Activated T-cell treated with anti-CD3 and anti-CD28 coated beads, Interleukin-2, amount 50 U/mL, for 4 hours (primary cell): ENCODE measurements at regions not wholly inside any gene's neighbourhood (a gene's known extent, or its start where the extent isn't known, plus 50 kb on each side); places are given as distances from the start of the nearest gene placed in this dataset.
"Not testable (repeated sequence)": the region's sequence is repeated elsewhere in the genome, so short reads cannot be mapped to it uniquely, and the experiment has no call there.

Experiments used
- ATAC-seq, 2 donors: fragments of 200-7000 bp; cut with Tn5 transposase; one replicate each; pipeline ENCODE4 v1.10.0; 2021
- DNase-seq: peaks from one replicate; pipeline ENCODE4 v3.0.0-alpha.2; 2020
- H3K27me3 Mint-ChIP-seq: one replicate; pipeline ENCODE4 v1.8.0; 2021; ENCODE audit warnings: low read depth, mixed read lengths
- H3K36me3 Mint-ChIP-seq: one replicate; pipeline ENCODE4 v1.8.0; 2022; ENCODE audit warnings: mixed read lengths; ENCODE audit not compliant: insufficient read depth
- H3K4me1 Mint-ChIP-seq: one replicate; pipeline ENCODE4 v1.8.0; 2021; ENCODE audit warnings: low read depth, mixed read lengths
- H3K4me3 Mint-ChIP-seq: one replicate; pipeline ENCODE4 v1.8.0; 2021; ENCODE audit warnings: mild to moderate bottlenecking, moderate library complexity, mixed read lengths
- H3K9me3 Mint-ChIP-seq: one replicate; pipeline ENCODE4 v1.8.0; 2021; ENCODE audit warnings: mixed read lengths

DNA sequence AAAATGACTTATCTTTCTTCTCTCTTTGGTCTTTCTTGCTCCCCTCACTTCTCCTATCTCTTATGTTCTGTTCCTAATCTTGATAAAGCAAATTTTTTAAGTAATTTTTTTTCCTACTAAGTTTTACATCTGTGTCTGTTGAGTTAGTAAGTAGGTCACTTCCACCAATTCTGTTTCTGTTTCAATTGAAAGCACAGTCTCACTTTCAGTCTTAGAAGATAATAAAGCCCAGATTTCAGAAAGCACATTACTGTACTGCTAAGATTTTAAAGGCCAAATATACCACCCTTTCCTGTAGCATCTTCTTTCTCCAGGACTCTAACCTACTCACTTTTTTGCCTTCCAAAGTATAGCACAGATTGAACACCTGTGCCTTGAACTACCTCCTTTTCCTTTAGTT is 866.1 kb upstream of the ADGRB3 start:
- peaks cover 18% of the 10 kb centered on the region for H3K9me3 Mint-ChIP-seq
- H3K27me3 Mint-ChIP-seq: no peaks in the 10 kb centered on the region
- H3K36me3 Mint-ChIP-seq: no peaks in the 10 kb centered on the region
- no peaks in the 10 kb centered on the region for H3K4me1 Mint-ChIP-seq
- ATAC-seq (no peak), DNase-seq (no peak)
- no peak overlapping the region for H3K4me3 Mint-ChIP-seq

DNA sequence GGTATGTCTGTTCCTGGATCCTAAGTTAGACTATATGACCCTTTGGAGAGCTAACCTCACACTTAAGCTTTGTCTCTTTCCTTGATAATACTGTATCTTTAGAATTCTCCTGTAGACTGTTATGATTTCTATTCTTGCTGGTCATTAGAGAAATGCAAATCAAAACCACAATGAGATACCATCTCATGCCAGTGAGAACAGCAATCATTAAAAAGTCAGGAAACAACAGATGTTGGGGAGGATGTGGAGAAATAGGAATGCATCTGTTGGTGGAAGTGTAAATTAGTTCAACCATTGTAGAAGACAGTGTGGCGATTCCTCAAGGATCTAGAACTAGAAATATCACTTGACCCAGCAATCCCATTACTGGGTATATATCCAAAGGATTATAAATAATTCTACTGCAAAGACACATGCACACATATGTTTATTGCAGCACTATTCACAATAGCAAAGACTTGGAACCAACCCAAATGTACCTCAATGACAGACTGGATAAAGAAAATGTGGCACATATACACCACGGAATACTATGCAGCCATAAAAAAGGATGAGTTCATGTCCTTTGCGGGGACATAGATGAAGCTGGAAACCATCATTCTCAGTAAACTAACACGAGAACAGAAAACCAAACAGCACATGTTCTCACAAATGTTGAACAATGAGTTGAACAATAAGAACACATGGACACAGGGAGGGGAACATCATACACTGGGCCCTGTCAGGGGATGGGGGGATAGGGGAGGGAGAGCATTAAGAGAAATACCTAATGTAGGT is 867.8 kb upstream of the ADGRB3 start:
- peaks cover 18% of the 10 kb centered on the region for H3K9me3 Mint-ChIP-seq
- not testable (repeated sequence) for H3K36me3 Mint-ChIP-seq, H3K27me3 Mint-ChIP-seq

DNA sequence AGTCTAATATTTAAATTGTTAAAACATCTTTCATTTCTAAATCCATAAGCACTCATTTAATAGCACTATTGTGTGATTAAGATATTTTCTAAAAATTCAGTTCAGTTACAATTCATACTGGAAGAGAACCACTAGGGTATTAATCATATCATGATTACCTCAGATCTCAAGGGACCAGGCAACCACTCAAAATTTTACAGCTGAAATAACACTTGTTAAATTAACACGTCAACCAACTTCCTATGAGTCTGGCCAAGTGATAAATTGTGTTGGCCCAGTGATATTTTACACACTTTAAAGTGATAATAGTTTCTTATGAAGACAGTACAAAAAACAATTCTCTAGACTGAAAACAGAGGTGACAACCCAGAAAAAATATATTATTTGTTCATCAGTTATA is 869.0 kb upstream of the ADGRB3 start:
- Mint-ChIP-seq H3K4me3 (no peak overlapping the region), H3K36me3 (no peaks in the 10 kb centered on the region), H3K4me1 (no peaks in the 10 kb centered on the region), H3K9me3 (peaks cover 14% of the 10 kb centered on the region), H3K27me3 (no peaks in the 10 kb centered on the region)
- ATAC-seq: no peak
- no peak for DNase-seq

More for the DNA sequence above, 867.8 kb upstream of the ADGRB3 start:
- not testable (repeated sequence) for ATAC-seq, H3K4me1 Mint-ChIP-seq, DNase-seq, H3K4me3 Mint-ChIP-seq

DNA sequence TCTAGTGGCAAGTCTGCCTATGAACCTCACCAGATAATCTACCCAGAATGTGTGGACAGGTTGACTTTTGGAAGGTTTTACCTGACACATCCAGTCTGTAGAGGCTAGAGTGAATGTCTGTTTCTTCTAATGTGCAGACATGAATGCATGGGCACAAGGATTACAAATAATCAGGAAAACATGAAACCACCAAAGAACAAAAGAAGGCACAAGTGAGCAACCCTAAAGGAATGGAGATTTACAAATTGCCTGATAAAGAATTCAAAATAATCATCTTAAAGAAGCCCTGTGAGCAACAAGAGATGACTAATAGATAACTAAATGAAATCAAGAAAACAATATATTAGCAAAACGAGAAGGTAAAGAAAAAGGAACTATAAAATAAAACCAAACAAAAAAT is 876.1 kb upstream of the ADGRB3 start:
- H3K4me1 Mint-ChIP-seq: no peaks in the 10 kb centered on the region
- no peak overlapping the region for H3K4me3 Mint-ChIP-seq
- H3K27me3 Mint-ChIP-seq: no peaks in the 10 kb centered on the region
- ATAC-seq: no peak
- H3K9me3 Mint-ChIP-seq: peaks cover 15% of the 10 kb centered on the region
- no peaks in the 10 kb centered on the region for H3K36me3 Mint-ChIP-seq
- DNase-seq: no peak

DNA sequence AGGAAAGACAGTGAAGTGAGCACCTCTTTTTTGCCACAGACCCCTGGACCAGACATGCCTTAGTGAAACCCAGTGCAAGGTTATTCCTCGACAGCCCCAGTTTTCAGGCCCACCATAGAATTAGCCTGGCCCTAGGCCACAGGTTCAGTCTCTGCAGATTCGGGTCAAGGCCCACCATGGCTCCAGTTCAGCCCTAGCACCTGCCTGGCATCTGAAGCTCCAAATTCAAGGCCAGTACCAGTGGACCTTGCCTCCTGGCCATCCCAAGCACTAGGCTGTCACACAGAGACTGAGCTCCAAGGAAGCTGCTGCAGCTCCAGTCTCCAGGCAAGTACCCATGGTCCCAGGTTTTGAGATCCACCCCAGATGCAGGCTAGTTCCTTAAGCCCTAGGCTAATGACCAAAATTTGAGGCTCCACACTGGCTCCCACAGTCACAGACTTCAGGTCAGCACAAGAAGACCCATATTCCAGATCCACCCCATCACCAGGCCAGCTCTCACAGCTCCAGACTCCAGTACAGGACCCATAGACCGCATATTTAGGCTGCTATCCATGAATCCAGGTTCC is 877.5 kb upstream of the ADGRB3 start:
- Mint-ChIP-seq H3K36me3 (no peaks in the 10 kb centered on the region), H3K9me3 (peaks cover 15% of the 10 kb centered on the region), H3K4me1 (no peaks in the 10 kb centered on the region), H3K27me3 (no peaks in the 10 kb centered on the region), H3K4me3 (no peak overlapping the region)
- ATAC-seq: no peak
- DNase-seq: no peak

DNA sequence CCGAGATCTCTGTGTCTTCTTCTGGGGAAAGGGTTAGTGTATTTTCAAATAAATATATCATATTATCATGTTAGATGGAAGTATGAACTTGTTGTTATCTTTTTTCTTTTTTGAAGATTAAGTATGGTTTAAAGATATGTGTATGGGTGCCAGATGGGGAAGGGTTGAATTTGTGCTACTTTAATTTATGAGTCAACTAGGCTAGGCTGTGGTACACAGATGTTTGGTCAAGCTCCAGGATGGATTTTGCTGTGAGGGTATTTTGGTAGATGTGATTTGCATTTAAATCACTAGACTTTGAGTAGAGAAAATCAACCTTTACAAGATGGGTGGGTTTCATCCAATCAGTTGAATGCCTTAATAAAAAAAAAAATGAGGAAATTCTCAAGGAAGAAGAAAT is 886.6 kb upstream of the ADGRB3 start:
- no peak overlapping the region for H3K4me3 Mint-ChIP-seq
- ATAC-seq (no peak), DNase-seq (no peak)
- peaks cover 8% of the 10 kb centered on the region for H3K9me3 Mint-ChIP-seq
- H3K4me1 Mint-ChIP-seq: no peaks in the 10 kb centered on the region
- H3K36me3 Mint-ChIP-seq: no peaks in the 10 kb centered on the region
- no peaks in the 10 kb centered on the region for H3K27me3 Mint-ChIP-seq

DNA sequence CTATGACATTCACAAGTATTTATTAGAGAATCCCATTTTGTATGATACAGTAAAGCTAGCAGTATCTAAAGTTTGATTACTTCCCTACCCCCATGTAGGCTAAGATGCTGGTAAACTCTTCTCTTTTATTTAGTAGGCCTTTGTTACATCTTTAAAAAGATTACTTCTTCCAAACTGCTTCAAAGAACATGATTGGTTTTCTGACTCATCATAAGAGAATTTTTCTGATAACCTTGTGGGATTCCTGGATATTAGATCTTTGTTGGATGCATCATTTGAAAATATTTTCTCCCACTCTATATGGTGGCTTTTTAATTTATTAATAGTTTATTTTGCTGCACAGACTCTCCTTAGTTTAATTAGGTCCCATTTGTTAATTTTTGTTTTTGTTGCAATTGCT is 898.3 kb upstream of the ADGRB3 start:
- DNase-seq (no peak), ATAC-seq (no peak)
- no peaks in the 10 kb centered on the region for H3K27me3 Mint-ChIP-seq
- peaks cover 14% of the 10 kb centered on the region for H3K9me3 Mint-ChIP-seq
- no peaks in the 10 kb centered on the region for H3K36me3 Mint-ChIP-seq
- no peak overlapping the region for H3K4me3 Mint-ChIP-seq
- no peaks in the 10 kb centered on the region for H3K4me1 Mint-ChIP-seq

DNA sequence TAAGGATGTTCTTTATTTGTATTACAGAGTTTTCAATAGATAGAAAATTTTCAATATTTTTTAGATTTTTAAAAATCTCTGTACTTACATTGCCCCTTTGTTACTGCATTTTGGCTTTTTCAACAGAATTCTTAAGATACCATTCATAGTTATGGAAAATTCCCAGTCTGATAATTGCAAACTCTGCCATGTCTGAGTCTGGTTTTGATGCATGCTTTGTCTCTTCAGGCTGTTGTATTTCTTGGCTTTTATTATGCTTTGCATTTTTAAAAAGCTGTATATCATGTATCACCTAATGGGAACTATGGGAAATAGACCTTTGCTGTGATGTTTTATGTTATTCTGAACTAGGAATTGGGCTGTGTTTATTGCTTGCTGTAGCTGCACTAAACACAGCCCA is 898.9 kb upstream of the ADGRB3 start:
- no peaks in the 10 kb centered on the region for H3K36me3 Mint-ChIP-seq
- no peak overlapping the region for H3K4me3 Mint-ChIP-seq
- no peak for ATAC-seq
- H3K27me3 Mint-ChIP-seq: no peaks in the 10 kb centered on the region
- H3K4me1 Mint-ChIP-seq: no peaks in the 10 kb centered on the region
- peaks cover 17% of the 10 kb centered on the region for H3K9me3 Mint-ChIP-seq
- no peak for DNase-seq

DNA sequence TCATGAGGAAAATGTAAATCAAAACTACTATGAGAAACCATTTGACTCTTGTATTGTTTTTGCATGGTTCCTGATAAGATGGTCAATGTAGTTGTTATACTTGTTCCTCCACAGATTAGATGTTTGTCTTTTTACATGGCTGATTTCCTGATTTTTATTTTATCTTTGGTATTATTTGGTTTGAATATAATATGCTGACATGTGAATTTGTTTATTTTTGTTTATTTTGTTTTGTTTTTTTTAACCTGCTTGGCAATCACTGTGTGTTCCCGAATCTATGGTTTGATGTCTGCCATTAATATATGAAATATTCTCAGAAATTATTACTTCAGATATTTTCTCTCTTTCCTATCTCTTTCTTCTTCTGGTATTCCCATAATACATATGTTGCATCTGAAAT is 899.5 kb upstream of the ADGRB3 start:
- ATAC-seq (no peak), DNase-seq (no peak)
- H3K36me3 Mint-ChIP-seq: no peaks in the 10 kb centered on the region
- H3K4me1 Mint-ChIP-seq: no peaks in the 10 kb centered on the region
- H3K4me3 Mint-ChIP-seq: no peak overlapping the region
- H3K27me3 Mint-ChIP-seq: no peaks in the 10 kb centered on the region
- H3K9me3 Mint-ChIP-seq: peaks cover 15% of the 10 kb centered on the region

DNA sequence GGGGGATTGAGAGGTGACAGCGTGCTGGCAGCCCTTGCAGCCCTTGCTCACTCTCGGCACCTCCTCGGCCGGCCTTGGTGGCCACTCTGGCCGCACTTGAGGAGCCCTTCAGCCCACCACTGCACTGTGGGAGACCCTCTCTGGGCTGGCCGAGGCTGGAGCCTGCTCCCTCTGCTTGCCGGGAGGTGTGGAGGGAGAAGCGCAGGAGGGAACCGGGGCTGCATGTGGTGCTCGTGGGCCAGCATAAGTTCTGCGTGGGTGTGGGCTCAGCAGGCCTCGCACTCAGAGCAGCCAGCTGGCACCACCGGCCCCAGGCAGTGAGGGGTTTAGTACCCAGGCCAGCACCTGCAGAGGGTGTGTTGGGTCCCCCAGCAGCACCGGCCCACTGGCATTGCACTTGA is 912.2 kb upstream of the ADGRB3 start:
- no peak for DNase-seq
- Mint-ChIP-seq H3K4me1 (no peaks in the 10 kb centered on the region), H3K9me3 (peaks cover 13% of the 10 kb centered on the region), H3K27me3 (no peaks in the 10 kb centered on the region), H3K4me3 (no peak overlapping the region), H3K36me3 (no peaks in the 10 kb centered on the region)
- no peak for ATAC-seq

DNA sequence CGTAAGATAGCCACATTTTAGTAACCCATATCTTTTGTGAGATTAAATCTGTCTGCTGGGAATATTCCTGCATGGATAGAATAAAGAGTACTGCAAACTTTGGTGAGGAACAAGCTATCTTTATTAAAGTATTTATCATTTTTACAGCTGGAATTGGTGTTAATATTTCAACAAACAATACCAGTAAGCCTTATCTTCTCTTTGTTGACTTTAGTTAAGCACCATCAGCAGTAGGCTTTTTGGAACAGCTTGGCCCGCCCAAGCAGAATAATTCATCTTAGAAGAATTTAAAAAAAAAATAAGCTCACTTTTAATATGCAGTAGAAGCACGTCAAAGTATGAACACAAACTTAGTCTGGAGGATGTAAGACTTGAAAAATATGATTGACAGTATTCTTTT is 917.8 kb upstream of the ADGRB3 start:
- H3K9me3 Mint-ChIP-seq: peaks cover 3% of the 10 kb centered on the region
- DNase-seq (no peak), ATAC-seq (no peak)
- H3K4me3 Mint-ChIP-seq: no peak overlapping the region
- no peaks in the 10 kb centered on the region for H3K36me3 Mint-ChIP-seq
- no peaks in the 10 kb centered on the region for H3K27me3 Mint-ChIP-seq
- no peaks in the 10 kb centered on the region for H3K4me1 Mint-ChIP-seq

DNA sequence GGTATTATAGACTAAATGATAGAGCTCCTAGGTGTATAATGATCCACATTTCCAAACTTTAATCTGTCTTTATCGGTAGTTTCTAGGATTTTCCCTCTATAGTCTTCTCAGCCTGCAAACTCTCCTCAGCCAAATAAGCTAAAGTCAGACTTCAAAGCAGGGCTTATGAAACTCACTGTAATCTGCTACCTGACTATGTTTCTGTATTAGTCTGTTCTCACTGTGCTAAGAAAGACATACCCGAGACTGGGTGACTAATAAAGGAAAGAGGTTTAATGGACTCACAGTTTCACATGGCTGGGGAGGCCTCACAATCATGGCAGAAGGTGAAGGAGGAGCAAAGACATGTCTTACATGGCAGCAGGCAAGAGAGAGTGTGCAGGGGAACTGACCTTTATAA is 928.7 kb upstream of the ADGRB3 start:
- Mint-ChIP-seq H3K36me3 (no peaks in the 10 kb centered on the region), H3K4me3 (no peak overlapping the region), H3K27me3 (no peaks in the 10 kb centered on the region), H3K9me3 (peaks cover 16% of the 10 kb centered on the region), H3K4me1 (no peaks in the 10 kb centered on the region)
- DNase-seq: no peak
- ATAC-seq: no peak

DNA sequence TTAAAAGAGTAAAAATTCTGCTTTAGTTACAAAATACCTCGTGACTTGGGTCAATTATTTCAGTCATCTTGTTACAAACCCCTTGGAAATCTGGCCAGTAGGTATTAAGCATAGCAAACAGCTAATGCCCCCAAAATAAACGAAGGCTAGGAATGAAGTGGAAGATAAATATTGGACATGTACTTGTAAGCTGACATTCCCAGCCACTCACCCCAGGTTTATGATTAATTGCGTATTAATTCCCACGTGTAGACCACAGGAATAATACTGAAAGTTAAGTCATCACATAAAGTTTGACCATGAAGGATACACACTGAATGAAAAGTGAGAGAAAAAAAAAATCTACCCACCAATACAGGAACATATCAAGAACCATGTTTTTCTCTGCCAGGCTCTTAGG is 936.5 kb upstream of the ADGRB3 start:
- Mint-ChIP-seq H3K4me3 (no peak overlapping the region), H3K36me3 (no peaks in the 10 kb centered on the region), H3K27me3 (no peaks in the 10 kb centered on the region), H3K4me1 (no peaks in the 10 kb centered on the region), H3K9me3 (no peaks in the 10 kb centered on the region)
- DNase-seq: no peak
- no peak for ATAC-seq

DNA sequence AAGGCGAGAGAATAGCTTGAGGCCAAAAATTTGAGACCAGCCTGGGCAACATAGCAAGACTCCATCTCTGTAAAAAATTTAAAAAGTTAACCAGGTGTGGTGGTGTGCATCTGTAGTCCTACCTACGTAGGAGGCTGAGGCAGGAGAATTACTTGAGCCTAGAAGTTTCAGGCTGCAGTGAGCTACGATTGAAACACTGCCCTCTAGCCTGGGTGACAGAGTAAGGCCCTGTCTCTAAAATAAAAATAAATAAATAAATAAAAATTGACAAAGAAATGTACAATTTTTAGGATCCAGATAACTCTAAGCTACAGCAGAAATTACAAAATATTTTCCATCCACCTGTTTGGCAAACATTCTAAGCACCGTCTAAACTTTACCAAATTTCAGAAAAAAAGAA is 941.0 kb upstream of the ADGRB3 start:
- Mint-ChIP-seq H3K27me3 (no peaks in the 10 kb centered on the region), H3K4me1 (no peaks in the 10 kb centered on the region), H3K9me3 (peaks cover 3% of the 10 kb centered on the region), H3K4me3 (no peak overlapping the region), H3K36me3 (no peaks in the 10 kb centered on the region)
- no peak for DNase-seq
- no peak for ATAC-seq

DNA sequence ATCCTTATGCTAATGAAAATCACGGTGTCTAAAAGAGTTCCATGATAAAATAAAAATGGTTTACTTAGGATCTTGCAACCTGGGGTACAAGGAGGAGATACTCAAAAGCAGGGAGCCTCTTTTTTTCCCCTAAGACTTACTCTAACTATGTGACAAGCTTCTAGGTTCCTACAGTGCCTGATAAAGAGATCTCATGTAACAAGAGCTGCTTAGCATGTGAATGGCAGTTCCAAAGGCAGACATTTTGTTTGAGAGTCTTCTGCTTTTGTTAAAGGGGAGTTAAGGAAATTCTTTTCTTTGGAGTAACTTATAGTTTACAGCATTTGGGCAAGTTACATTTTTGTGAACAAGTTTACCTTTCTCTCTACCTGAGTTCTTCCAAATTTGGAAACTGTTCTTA is 945.8 kb upstream of the ADGRB3 start:
- peaks cover 5% of the 10 kb centered on the region for H3K9me3 Mint-ChIP-seq
- H3K27me3 Mint-ChIP-seq: no peaks in the 10 kb centered on the region
- H3K4me1 Mint-ChIP-seq: no peaks in the 10 kb centered on the region
- no peak for DNase-seq
- ATAC-seq: no peak
- no peaks in the 10 kb centered on the region for H3K36me3 Mint-ChIP-seq
- no peak overlapping the region for H3K4me3 Mint-ChIP-seq
